GM23338 (cell line): ENCODE measurements at regions not wholly inside any gene's neighbourhood (a gene's known extent, or its start where the extent isn't known, plus 50 kb on each side); places are given as distances from the start of the nearest gene placed in this dataset.

ENCODE experiments used
- ATAC-seq: fragments of 200-7000 bp; cut with Tn5 transposase; 3 replicates; pipeline ENCODE4 v1.9.1; 2020
- DNase-seq: peaks from one replicate; pipeline ENCODE4 v3.0.0-alpha.2; 2015; ENCODE audit warnings: low spot score
- H2AFZ ChIP-seq: fragments of 200-600 bp; sonication (generic); 2 replicates; pipeline ENCODE4 v1.8.0; 2016; ENCODE audit warnings: antibody characterized with exemption, mild to moderate bottlenecking, moderate library complexity
- H3F3A ChIP-seq: fragments of 200-600 bp; sonication (generic); replicated peaks from 2 replicates; pipeline ENCODE4 v1.8.0; 2017; ENCODE audit warnings: antibody characterized with exemption, mixed run types, low read depth
- H3K27ac ChIP-seq: fragments of 200-600 bp; sonication (generic); 2 replicates; pipeline ENCODE4 v1.6.1; 2016; ENCODE audit warnings: low read depth
- H3K27me3 ChIP-seq: fragments of 200-600 bp; sonication (generic); 2 replicates; pipeline ENCODE4 v1.8.0; 2016; ENCODE audit warnings: mild to moderate bottlenecking, mixed run types, moderate library complexity; ENCODE audit not compliant: insufficient read depth
- H3K36me3 ChIP-seq: fragments of 200-600 bp; sonication (generic); 2 replicates; pipeline ENCODE4 v1.8.0; 2016; ENCODE audit warnings: mild to moderate bottlenecking; ENCODE audit not compliant: insufficient read depth
- H3K4me1 ChIP-seq: fragments of 200-600 bp; sonication (generic); 2 replicates; pipeline ENCODE4 v1.8.0; 2016; ENCODE audit warnings: mild to moderate bottlenecking, moderate library complexity; ENCODE audit not compliant: insufficient read depth
- H3K4me2 ChIP-seq: fragments of 200-600 bp; sonication (generic); 2 replicates; pipeline ENCODE4 v1.7.1; 2017; ENCODE audit warnings: mixed run types
- H3K4me3 ChIP-seq: fragments of 200-600 bp; sonication (generic); 2 replicates; pipeline ENCODE4 v1.6.1; 2016; ENCODE audit warnings: mixed run types
- H3K79me2 ChIP-seq: fragments of 200-600 bp; sonication (generic); replicated peaks from 2 replicates; pipeline ENCODE4 v1.8.0; 2017; ENCODE audit warnings: mild to moderate bottlenecking; ENCODE audit not compliant: insufficient read depth
- H3K9me2 ChIP-seq: fragments of 200-600 bp; sonication (generic); 2 replicates; pipeline ENCODE4 v1.8.0; 2017; ENCODE audit not compliant: insufficient read depth
- H4K20me1 ChIP-seq: fragments of 200-600 bp; sonication (generic); replicated peaks from 2 replicates; pipeline ENCODE4 v1.8.0; 2017; ENCODE audit warnings: mild to moderate bottlenecking; ENCODE audit not compliant: insufficient read depth
- H3K27ac Mint-ChIP-seq: 2 replicates; pipeline ENCODE4 v1.8.0; 2020; ENCODE audit warnings: inconsistent platforms, mild to moderate bottlenecking, moderate library complexity, mixed read lengths
- H3K27me3 Mint-ChIP-seq: 3 replicates; pipeline ENCODE4 v1.8.0; 2022; ENCODE audit warnings: low read depth, mild to moderate bottlenecking, moderate library complexity, mixed read lengths, inconsistent platforms; ENCODE audit not compliant: insufficient read depth, poor library complexity
- H3K36me3 Mint-ChIP-seq: 3 replicates; pipeline ENCODE4 v1.8.0; 2021; ENCODE audit warnings: low read depth, mild to moderate bottlenecking, inconsistent platforms, moderate library complexity, mixed read lengths
- H3K4me1 Mint-ChIP-seq: 3 replicates; pipeline ENCODE4 v1.8.0; 2020; ENCODE audit warnings: mild to moderate bottlenecking, inconsistent platforms, mixed read lengths
- H3K4me3 Mint-ChIP-seq: 3 replicates; pipeline ENCODE4 v1.8.0; 2021; ENCODE audit warnings: moderate library complexity, mild to moderate bottlenecking, inconsistent platforms, mixed read lengths
- H3K9me3 Mint-ChIP-seq: 3 replicates; pipeline ENCODE4 v1.8.0; 2020; ENCODE audit warnings: moderate library complexity, mild to moderate bottlenecking, inconsistent platforms, mixed read lengths
- CREB1 ChIP-seq: fragments of 250-450 bp; sonication (Bioruptor Pico); IDR thresholded peaks from 2 replicates; pipeline ENCODE4 v1.5.0; 2020; ENCODE audit warnings: low read depth, mild to moderate bottlenecking, moderate library complexity
- EZH2 ChIP-seq: fragments of 200-600 bp; sonication (generic); IDR thresholded peaks from one replicate; pipeline ENCODE4 v1.8.0; 2017; ENCODE audit warnings: antibody characterized with exemption, mild to moderate bottlenecking, low read depth; ENCODE audit not compliant: unreplicated experiment
- EZH2phosphoT487 ChIP-seq: fragments of 200-600 bp; sonication (generic); IDR thresholded peaks from one replicate; pipeline ENCODE4 v1.8.1; 2018; ENCODE audit warnings: antibody characterized with exemption; ENCODE audit not compliant: unreplicated experiment
- JUNB ChIP-seq: IDR thresholded peaks from one replicate; pipeline ENCODE4 v1.6.1; 2016; ENCODE audit warnings: antibody characterized with exemption; ENCODE audit not compliant: unreplicated experiment
- NANOG ChIP-seq: IDR thresholded peaks from 2 replicates; pipeline ENCODE4 v1.6.1; 2016; ENCODE audit warnings: antibody characterized with exemption, borderline replicate concordance
- POLR2AphosphoS5 ChIP-seq: IDR thresholded peaks from 2 replicates; pipeline ENCODE4 v1.6.1; 2016; ENCODE audit warnings: antibody characterized with exemption, low read depth
- STAT1 ChIP-seq: IDR thresholded peaks from one replicate; pipeline ENCODE4 v1.6.1; 2016; ENCODE audit warnings: antibody characterized with exemption; ENCODE audit not compliant: unreplicated experiment
- ZNF114 ChIP-seq: fragments of 250-450 bp; sonication (Bioruptor Pico); IDR thresholded peaks from 2 replicates; pipeline ENCODE4 v1.5.0; 2020; ENCODE audit warnings: mild to moderate bottlenecking, moderate library complexity
- ZNF331 ChIP-seq: fragments of 250-450 bp; sonication (Bioruptor Pico); IDR thresholded peaks from 2 replicates; pipeline ENCODE4 v1.5.0; 2020; ENCODE audit warnings: low read depth, mild to moderate bottlenecking, moderate library complexity
- TF ChIP-seq, protein P1 (sequence below): fragments of 250-450 bp; sonication (Bioruptor Pico); IDR thresholded peaks from 2 replicates; pipeline ENCODE4 v1.5.0; 2020; ENCODE audit warnings: mild to moderate bottlenecking, moderate library complexity
- TF ChIP-seq, protein P2 (sequence below): IDR thresholded peaks from 2 replicates; pipeline ENCODE4 v1.6.1; 2016; ENCODE audit warnings: antibody characterized with exemption
- TF ChIP-seq, protein P3 (sequence below): IDR thresholded peaks from one replicate; pipeline ENCODE4 v1.6.1; 2018; ENCODE audit warnings: antibody characterized with exemption; ENCODE audit not compliant: unreplicated experiment

DNA sequence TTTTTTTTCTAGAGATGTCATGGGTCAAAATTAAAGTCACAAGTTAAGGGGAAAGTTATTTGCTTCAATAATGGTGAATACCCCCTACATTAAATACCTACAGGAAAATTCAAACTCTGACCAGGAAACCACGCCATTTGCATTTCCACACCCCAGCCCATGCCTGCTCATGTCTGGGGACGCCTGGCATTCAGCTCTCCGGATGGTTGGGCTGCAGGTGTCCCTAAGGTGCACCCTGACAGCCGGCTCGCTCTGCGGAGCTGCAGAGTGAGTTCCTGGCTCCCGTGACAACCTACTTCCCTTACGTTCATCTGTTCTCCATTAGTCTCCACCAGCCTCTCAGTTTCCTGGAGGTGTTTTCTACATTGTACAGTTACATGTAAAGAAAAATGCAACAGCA lies 122.7 kb upstream of the RIOK3 start (continued):
- TF ChIP-seq, protein P1, sequence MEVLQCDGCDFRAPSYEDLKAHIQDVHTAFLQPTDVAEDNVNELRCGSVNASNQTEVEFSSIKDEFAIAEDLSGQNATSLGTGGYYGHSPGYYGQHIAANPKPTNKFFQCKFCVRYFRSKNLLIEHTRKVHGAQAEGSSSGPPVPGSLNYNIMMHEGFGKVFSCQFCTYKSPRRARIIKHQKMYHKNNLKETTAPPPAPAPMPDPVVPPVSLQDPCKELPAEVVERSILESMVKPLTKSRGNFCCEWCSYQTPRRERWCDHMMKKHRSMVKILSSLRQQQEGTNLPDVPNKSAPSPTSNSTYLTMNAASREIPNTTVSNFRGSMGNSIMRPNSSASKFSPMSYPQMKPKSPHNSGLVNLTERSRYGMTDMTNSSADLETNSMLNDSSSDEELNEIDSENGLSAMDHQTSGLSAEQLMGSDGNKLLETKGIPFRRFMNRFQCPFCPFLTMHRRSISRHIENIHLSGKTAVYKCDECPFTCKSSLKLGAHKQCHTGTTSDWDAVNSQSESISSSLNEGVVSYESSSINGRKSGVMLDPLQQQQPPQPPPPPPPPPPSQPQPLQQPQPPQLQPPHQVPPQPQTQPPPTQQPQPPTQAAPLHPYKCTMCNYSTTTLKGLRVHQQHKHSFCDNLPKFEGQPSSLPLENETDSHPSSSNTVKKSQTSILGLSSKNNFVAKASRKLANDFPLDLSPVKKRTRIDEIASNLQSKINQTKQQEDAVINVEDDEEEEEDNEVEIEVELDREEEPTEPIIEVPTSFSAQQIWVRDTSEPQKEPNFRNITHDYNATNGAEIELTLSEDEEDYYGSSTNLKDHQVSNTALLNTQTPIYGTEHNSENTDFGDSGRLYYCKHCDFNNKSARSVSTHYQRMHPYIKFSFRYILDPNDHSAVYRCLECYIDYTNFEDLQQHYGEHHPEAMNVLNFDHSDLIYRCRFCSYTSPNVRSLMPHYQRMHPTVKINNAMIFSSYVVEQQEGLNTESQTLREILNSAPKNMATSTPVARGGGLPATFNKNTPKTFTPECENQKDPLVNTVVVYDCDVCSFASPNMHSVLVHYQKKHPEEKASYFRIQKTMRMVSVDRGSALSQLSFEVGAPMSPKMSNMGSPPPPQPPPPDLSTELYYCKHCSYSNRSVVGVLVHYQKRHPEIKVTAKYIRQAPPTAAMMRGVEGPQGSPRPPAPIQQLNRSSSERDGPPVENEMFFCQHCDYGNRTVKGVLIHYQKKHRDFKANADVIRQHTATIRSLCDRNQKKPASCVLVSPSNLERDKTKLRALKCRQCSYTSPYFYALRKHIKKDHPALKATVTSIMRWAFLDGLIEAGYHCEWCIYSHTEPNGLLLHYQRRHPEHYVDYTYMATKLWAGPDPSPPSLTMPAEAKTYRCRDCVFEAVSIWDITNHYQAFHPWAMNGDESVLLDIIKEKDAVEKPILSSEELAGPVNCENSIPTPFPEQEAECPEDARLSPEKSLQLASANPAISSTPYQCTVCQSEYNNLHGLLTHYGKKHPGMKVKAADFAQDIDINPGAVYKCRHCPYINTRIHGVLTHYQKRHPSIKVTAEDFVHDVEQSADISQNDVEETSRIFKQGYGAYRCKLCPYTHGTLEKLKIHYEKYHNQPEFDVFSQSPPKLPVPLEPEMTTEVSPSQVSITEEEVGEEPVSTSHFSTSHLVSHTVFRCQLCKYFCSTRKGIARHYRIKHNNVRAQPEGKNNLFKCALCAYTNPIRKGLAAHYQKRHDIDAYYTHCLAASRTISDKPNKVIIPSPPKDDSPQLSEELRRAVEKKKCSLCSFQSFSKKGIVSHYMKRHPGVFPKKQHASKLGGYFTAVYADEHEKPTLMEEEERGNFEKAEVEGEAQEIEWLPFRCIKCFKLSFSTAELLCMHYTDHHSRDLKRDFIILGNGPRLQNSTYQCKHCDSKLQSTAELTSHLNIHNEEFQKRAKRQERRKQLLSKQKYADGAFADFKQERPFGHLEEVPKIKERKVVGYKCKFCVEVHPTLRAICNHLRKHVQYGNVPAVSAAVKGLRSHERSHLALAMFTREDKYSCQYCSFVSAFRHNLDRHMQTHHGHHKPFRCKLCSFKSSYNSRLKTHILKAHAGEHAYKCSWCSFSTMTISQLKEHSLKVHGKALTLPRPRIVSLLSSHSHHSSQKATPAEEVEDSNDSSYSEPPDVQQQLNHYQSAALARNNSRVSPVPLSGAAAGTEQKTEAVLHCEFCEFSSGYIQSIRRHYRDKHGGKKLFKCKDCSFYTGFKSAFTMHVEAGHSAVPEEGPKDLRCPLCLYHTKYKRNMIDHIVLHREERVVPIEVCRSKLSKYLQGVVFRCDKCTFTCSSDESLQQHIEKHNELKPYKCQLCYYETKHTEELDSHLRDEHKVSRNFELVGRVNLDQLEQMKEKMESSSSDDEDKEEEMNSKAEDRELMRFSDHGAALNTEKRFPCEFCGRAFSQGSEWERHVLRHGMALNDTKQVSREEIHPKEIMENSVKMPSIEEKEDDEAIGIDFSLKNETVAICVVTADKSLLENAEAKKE (CRISPR knock-in tag), result no peak

DNA sequence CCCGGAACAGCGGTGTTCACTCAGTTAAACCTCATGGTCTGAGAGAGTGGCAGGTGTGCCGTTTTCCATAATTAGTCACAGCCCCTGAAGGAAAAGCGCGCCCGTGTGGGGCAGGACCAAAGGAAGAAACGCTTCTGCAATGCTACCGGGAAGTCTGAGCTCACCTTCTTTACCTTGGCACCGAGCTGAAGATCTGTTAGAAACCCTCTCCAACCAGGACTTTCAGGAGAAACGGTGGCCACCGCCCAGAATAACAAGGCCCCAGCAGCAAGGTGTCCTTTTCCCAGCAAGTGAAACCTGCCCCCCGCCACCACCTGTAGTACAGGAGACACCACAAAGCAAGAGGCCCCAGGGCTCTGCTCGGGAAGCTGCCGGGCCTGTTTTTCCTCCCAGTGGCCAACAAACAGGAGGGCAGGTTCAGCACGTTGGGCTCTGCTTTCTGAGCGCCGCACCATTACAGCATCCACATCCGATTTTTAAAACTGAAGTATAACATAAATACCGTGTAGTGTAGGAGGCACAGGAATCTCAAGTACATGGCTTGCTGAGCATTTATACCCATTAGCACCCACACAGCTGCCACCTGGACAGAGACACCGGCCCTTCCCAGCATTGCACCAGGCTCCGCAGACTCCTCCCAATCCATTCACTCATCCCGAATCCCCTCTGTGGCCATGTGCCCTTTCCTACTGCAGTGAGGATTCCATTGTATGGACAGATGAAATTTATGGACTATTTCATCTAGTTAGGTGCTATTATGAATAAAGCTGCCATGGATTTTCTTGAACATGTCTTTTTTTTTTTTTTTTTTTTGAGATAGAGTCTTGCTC lies 121.8 kb upstream of the RIOK3 start:
- 0 out of 2 replicates have a peak overlapping the region, but pooled peaks have one; percentile 14 for H3K27ac Mint-ChIP-seq
- DNase-seq (peak; percentile 70), ATAC-seq (peak; percentile 97)
- TF ChIP-seq NANOG (no peak), POLR2AphosphoS5 (no peak), ZNF331 (CRISPR knock-in tag) (no peak), EZH2phosphoT487 (no peak), CREB1 (CRISPR knock-in tag) (no peak), EZH2 (no peak), ZNF114 (CRISPR knock-in tag) (no peak), STAT1 (no peak), JUNB (no peak)
- TF ChIP-seq, protein P2, sequence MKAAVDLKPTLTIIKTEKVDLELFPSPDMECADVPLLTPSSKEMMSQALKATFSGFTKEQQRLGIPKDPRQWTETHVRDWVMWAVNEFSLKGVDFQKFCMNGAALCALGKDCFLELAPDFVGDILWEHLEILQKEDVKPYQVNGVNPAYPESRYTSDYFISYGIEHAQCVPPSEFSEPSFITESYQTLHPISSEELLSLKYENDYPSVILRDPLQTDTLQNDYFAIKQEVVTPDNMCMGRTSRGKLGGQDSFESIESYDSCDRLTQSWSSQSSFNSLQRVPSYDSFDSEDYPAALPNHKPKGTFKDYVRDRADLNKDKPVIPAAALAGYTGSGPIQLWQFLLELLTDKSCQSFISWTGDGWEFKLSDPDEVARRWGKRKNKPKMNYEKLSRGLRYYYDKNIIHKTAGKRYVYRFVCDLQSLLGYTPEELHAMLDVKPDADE, result no peak
- TF ChIP-seq, protein P3, sequence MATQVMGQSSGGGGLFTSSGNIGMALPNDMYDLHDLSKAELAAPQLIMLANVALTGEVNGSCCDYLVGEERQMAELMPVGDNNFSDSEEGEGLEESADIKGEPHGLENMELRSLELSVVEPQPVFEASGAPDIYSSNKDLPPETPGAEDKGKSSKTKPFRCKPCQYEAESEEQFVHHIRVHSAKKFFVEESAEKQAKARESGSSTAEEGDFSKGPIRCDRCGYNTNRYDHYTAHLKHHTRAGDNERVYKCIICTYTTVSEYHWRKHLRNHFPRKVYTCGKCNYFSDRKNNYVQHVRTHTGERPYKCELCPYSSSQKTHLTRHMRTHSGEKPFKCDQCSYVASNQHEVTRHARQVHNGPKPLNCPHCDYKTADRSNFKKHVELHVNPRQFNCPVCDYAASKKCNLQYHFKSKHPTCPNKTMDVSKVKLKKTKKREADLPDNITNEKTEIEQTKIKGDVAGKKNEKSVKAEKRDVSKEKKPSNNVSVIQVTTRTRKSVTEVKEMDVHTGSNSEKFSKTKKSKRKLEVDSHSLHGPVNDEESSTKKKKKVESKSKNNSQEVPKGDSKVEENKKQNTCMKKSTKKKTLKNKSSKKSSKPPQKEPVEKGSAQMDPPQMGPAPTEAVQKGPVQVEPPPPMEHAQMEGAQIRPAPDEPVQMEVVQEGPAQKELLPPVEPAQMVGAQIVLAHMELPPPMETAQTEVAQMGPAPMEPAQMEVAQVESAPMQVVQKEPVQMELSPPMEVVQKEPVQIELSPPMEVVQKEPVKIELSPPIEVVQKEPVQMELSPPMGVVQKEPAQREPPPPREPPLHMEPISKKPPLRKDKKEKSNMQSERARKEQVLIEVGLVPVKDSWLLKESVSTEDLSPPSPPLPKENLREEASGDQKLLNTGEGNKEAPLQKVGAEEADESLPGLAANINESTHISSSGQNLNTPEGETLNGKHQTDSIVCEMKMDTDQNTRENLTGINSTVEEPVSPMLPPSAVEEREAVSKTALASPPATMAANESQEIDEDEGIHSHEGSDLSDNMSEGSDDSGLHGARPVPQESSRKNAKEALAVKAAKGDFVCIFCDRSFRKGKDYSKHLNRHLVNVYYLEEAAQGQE, result no peak

More for the DNA sequence above, 121.8 kb upstream of the RIOK3 start:
- Histone ChIP-seq H3K4me3 (no peak overlapping the region), H3F3A (0 out of 2 replicates have a peak, but pooled peaks cover 5% of the 10 kb centered on the region), H3K4me1 (peaks cover 5% of the 10 kb centered on the region; the same call in 1 of the 2 replicates), H3K4me2 (peak overlapping the region; percentile 38; the same call in 1 of the 2 replicates), H3K79me2 (no peaks in the 10 kb centered on the region), H4K20me1 (no peaks in the 10 kb centered on the region), H3K27ac (no peak overlapping the region; the same call in 1 of the 2 replicates), H3K36me3 (no peaks in the 10 kb centered on the region), H3K9me2 (no peaks in the 10 kb centered on the region), H2AFZ (peak overlapping the region; percentile 23; the same call in 1 of the 2 replicates), H3K27me3 (no peaks in the 10 kb centered on the region)
- peaks cover 22% of the 10 kb centered on the region for H3K4me1 Mint-ChIP-seq
- peaks cover 4% of the 10 kb centered on the region; the same call in 1 of the 3 replicates for H3K9me3 Mint-ChIP-seq
- H3K36me3 Mint-ChIP-seq, result peaks cover 12% of the 10 kb centered on the region; the same call in 2 of the 3 replicates
- H3K27me3 Mint-ChIP-seq, result peaks cover 3% of the 10 kb centered on the region
- H3K4me3 Mint-ChIP-seq, result no peak overlapping the region
